Islet of Langerhans (tissue), 1 donor: ENCODE measurements at regions not wholly inside any gene's neighbourhood (a gene's known extent, or its start where the extent isn't known, plus 50 kb on each side); places are given as distances from the start of the nearest gene placed in this dataset.
"Not testable (repeated sequence)": the region's sequence is repeated elsewhere in the genome, so short reads cannot be mapped to it uniquely, and the experiment has no call there.

Source experiments
- FAIRE-seq: peaks from one replicate; lab custom pipeline; 2011; peaks lifted over from hg19 to GRCh38; lab: Jason Lieb, UNC

- not testable (repeated sequence) for FAIRE-seq
Observed at GRCh38 chr5:21482983-21483650, 1370.0 kb downstream of the CDH12 start.

GRCh38 chr5:21482522-21482921, 1370.6 kb downstream of the CDH12 start:
- FAIRE-seq = not testable (repeated sequence)

GRCh38 chr5:21481320-21482270, 1371.5 kb downstream of the CDH12 start:
- FAIRE-seq = not testable (repeated sequence)

- FAIRE-seq = not testable (repeated sequence)
Observed at GRCh38 chr5:21480054-21480453, 1373.1 kb downstream of the CDH12 start.

- not testable (repeated sequence) for FAIRE-seq
Observed at GRCh38 chr5:21473981-21474380, 1379.2 kb downstream of the CDH12 start.

GRCh38 chr5:21473436-21473835, 1379.7 kb downstream of the CDH12 start:
- FAIRE-seq = not testable (repeated sequence)

GRCh38 chr5:21471691-21472090, 1381.5 kb downstream of the CDH12 start:
- not testable (repeated sequence) for FAIRE-seq

- not testable (repeated sequence) for FAIRE-seq
Observed at GRCh38 chr5:21469523-21470101, 1383.5 kb downstream of the CDH12 start.

GRCh38 chr5:21467544-21467943, 1385.6 kb downstream of the CDH12 start:
- not testable (repeated sequence) for FAIRE-seq

GRCh38 chr5:21459744-21460073, 1393.4 kb downstream of the CDH12 start:
- not testable (repeated sequence) for FAIRE-seq

- no peak for FAIRE-seq
Observed at GRCh38 chr5:21452449-21452848, 1400.7 kb downstream of the CDH12 start.

GRCh38 chr5:21432646-21433045, 1420.5 kb downstream of the CDH12 start:
- no peak for FAIRE-seq

- no peak for FAIRE-seq
Observed at GRCh38 chr5:21424907-21425306, 1428.2 kb downstream of the CDH12 start.

- no peak for FAIRE-seq
Observed at GRCh38 chr5:21419383-21419782, 1431.4 kb upstream of the CDH18 start.

GRCh38 chr5:21402089-21402488, 1414.1 kb upstream of the CDH18 start:
- not testable (repeated sequence) for FAIRE-seq

- no peak for FAIRE-seq
Observed at GRCh38 chr5:21398511-21398910, 1410.5 kb upstream of the CDH18 start.

- no peak for FAIRE-seq
Observed at GRCh38 chr5:21397693-21398092, 1409.7 kb upstream of the CDH18 start.

- FAIRE-seq = no peak
Observed at GRCh38 chr5:21391506-21391905, 1403.5 kb upstream of the CDH18 start.

- FAIRE-seq = not testable (repeated sequence)
Observed at GRCh38 chr5:21360754-21361153, 1372.8 kb upstream of the CDH18 start.

GRCh38 chr5:21341948-21342261, 1353.9 kb upstream of the CDH18 start:
- FAIRE-seq = not testable (repeated sequence)

GRCh38 chr5:21341203-21341947, 1353.4 kb upstream of the CDH18 start:
- FAIRE-seq = not testable (repeated sequence)

- peak; percentile 24 for FAIRE-seq
Observed at GRCh38 chr5:21340233-21340632, 1352.2 kb upstream of the CDH18 start.
